Fibroblast of mammary gland (primary cell): ENCODE measurements at regions not wholly inside any gene's neighbourhood (a gene's known extent, or its start where the extent isn't known, plus 50 kb on each side); places are given as distances from the start of the nearest gene placed in this dataset.

Experiments
- DNase-seq: peaks from one replicate; pipeline ENCODE4 v3.0.0-alpha.2; 2010; ENCODE audit warnings: low read depth
- H3K4me3 ChIP-seq: 2 replicates; pipeline ENCODE4 v1.5.1; 2011; ENCODE audit warnings: low read depth, mild to moderate bottlenecking, low read length, moderate library complexity; ENCODE audit not compliant: control insufficient read depth
- CTCF ChIP-seq: conservative IDR thresholded peaks from 2 replicates; pipeline ENCODE4 v1.5.1; 2011; ENCODE audit warnings: low read depth, low read length, inconsistent platforms; ENCODE audit not compliant: control insufficient read depth, insufficient read depth

GRCh38 chr5:118614731-118615456 lies 373.5 kb downstream of the DTWD2 start:
- no peak for TF ChIP-seq CTCF
- no peak overlapping the region for H3K4me3 ChIP-seq
- peak; percentile 12 for DNase-seq

- peak; percentile 46 for DNase-seq
- TF ChIP-seq CTCF, result peak; percentile 86
- no peak overlapping the region for H3K4me3 ChIP-seq
Measured at GRCh38 chr5:118611332-118611945, 376.9 kb downstream of the DTWD2 start.

GRCh38 chr5:118606940-118607339 lies 381.4 kb downstream of the DTWD2 start:
- DNase-seq, result no peak
- no peak for TF ChIP-seq CTCF
- no peak overlapping the region for H3K4me3 ChIP-seq

- DNase-seq, result no peak
- TF ChIP-seq CTCF, result no peak
- H3K4me3 ChIP-seq, result no peak overlapping the region
Measured at GRCh38 chr5:118605761-118606160, 382.6 kb downstream of the DTWD2 start.

GRCh38 chr5:118604106-118604505 lies 384.2 kb downstream of the DTWD2 start:
- H3K4me3 ChIP-seq, result no peak overlapping the region
- DNase-seq, result no peak
- no peak for TF ChIP-seq CTCF

- TF ChIP-seq CTCF, result no peak
- no peak overlapping the region for H3K4me3 ChIP-seq
- no peak for DNase-seq
Measured at GRCh38 chr5:118603278-118603677, 385.1 kb downstream of the DTWD2 start.

GRCh38 chr5:118598311-118598710 lies 390.0 kb downstream of the DTWD2 start:
- no peak for TF ChIP-seq CTCF
- H3K4me3 ChIP-seq, result no peak overlapping the region
- DNase-seq, result no peak
